IMR-90 (cell line): ENCODE measurements at regions not wholly inside any gene's neighbourhood (a gene's known extent, or its start where the extent isn't known, plus 50 kb on each side); places are given as distances from the start of the nearest gene placed in this dataset.

ENCODE experiments used
- ATAC-seq: fragments of 200-7000 bp; cut with Tn5 transposase; 2 replicates; pipeline ENCODE4 v1.9.1; 2020; ENCODE audit warnings: low read depth, mild to moderate bottlenecking, moderate library complexity
- BruUV-seq: library from RNA; stranded (reverse); fragments of 400-500 nt; replicated peaks from 2 replicates; lab custom pipeline; 2021; lab: Mats Ljungman, UMichigan
- CTCF ChIA-PET: fragments of 300-600 bp; formaldehyde crosslinking; extraction: SDS; loops from one replicate; lab custom pipeline; 2021; ENCODE audit warnings: antibody characterized with exemption; lab: Yijun Ruan, JAX
- POLR2A ChIA-PET: fragments of 300-600 bp; sonication (Branson Sonifier 250); formaldehyde crosslinking; loops from one replicate; lab custom pipeline; 2022; ENCODE audit warnings: antibody characterized with exemption; ENCODE audit not compliant: unreplicated experiment; lab: Charles Lee
- DNase-seq: peaks from one replicate; pipeline ENCODE4 v3.0.0; 2013
- H2AFZ ChIP-seq: replicated peaks from 2 replicates; pipeline ENCODE3; 2013; ENCODE audit warnings: low read length, mild to moderate bottlenecking; ENCODE audit not compliant: poor library complexity
- H2AK5ac ChIP-seq: 2 replicates; pipeline ENCODE4 v1.6.1; 2013; ENCODE audit warnings: low read depth, low read length, inconsistent platforms
- H2AK9ac ChIP-seq: replicated peaks from 2 replicates; pipeline ENCODE3; 2013; ENCODE audit warnings: mild to moderate bottlenecking, low read depth, low read length, moderate library complexity; ENCODE audit not compliant: poor library complexity
- H2BK120ac ChIP-seq: 2 replicates; pipeline ENCODE4 v1.6.1; 2013; ENCODE audit warnings: low read depth, low read length, inconsistent platforms
- H2BK15ac ChIP-seq: 3 replicates; pipeline ENCODE4 v1.6.1; 2013; ENCODE audit warnings: low read depth, low read length, inconsistent platforms
- H2BK20ac ChIP-seq: 2 replicates; pipeline ENCODE4 v1.6.1; 2013; ENCODE audit warnings: low read depth, mild to moderate bottlenecking, inconsistent platforms, low read length, moderate library complexity
- H2BK5ac ChIP-seq: 2 replicates; pipeline ENCODE4 v1.6.1; 2013; ENCODE audit warnings: mild to moderate bottlenecking, low read depth, low read length, inconsistent platforms; ENCODE audit not compliant: poor library complexity, severe bottlenecking
- H3K14ac ChIP-seq: replicated peaks from 2 replicates; pipeline ENCODE4 v1.6.1; 2013; ENCODE audit warnings: low read depth, low read length, inconsistent platforms
- H3K18ac ChIP-seq: 2 replicates; pipeline ENCODE4 v1.6.1; 2013; ENCODE audit warnings: low read depth, low read length, control low read depth
- H3K23ac ChIP-seq: 2 replicates; pipeline ENCODE4 v1.6.1; 2013; ENCODE audit warnings: low read depth, low read length, inconsistent platforms
- H3K27ac ChIP-seq: 2 replicates; pipeline ENCODE4 v1.5.1; 2013; ENCODE audit warnings: mild to moderate bottlenecking, control low read depth, low read length; ENCODE audit not compliant: insufficient read depth
- H3K27me3 ChIP-seq: 2 replicates; pipeline ENCODE4 v1.6.1; 2013; ENCODE audit warnings: low read length; ENCODE audit not compliant: control insufficient read depth, insufficient read depth
- H3K36me3 ChIP-seq: 2 replicates; pipeline ENCODE4 v1.6.1; 2013; ENCODE audit warnings: low read length, mixed read lengths; ENCODE audit not compliant: control insufficient read depth, insufficient read depth
- H3K4ac ChIP-seq: 2 replicates; pipeline ENCODE4 v1.6.1; 2013; ENCODE audit warnings: low read depth, low read length, inconsistent platforms
- H3K4me1 ChIP-seq: 2 replicates; pipeline ENCODE4 v1.6.1; 2013; ENCODE audit warnings: low read length, mixed read lengths; ENCODE audit not compliant: control insufficient read depth, insufficient read depth
- H3K4me2 ChIP-seq: 2 replicates; pipeline ENCODE4 v1.6.1; 2013; ENCODE audit warnings: low read depth, mild to moderate bottlenecking, control low read depth, low read length, moderate library complexity
- H3K4me3 ChIP-seq: 2 replicates; pipeline ENCODE4 v1.5.1; 2013; ENCODE audit warnings: low read depth, mild to moderate bottlenecking, control low read depth, low read length, moderate library complexity; ENCODE audit not compliant: insufficient read depth
- H3K56ac ChIP-seq: 2 replicates; pipeline ENCODE4 v1.6.1; 2013; ENCODE audit warnings: low read length, inconsistent platforms; ENCODE audit not compliant: insufficient read depth; ENCODE audit errors: extremely low read depth
- H3K79me1 ChIP-seq, 2 experiments: 2 replicates each; pipeline ENCODE4 v1.6.1; 2013; ENCODE audit warnings: low read length in 2 of 2, inconsistent platforms in 1 of 2, low read depth in 1 of 2
- H3K9ac ChIP-seq: 2 replicates; pipeline ENCODE4 v1.6.1; 2013; ENCODE audit warnings: low read depth, low read length, control low read depth
- H3K9me1 ChIP-seq: 2 replicates; pipeline ENCODE4 v1.6.1; 2013; ENCODE audit warnings: low read length, inconsistent platforms; ENCODE audit not compliant: insufficient read depth
- H3K9me3 ChIP-seq: 2 replicates; pipeline ENCODE4 v1.6.1; 2013; ENCODE audit warnings: low read length; ENCODE audit not compliant: control insufficient read depth, insufficient read depth
- H4K20me1 ChIP-seq: 2 replicates; pipeline ENCODE4 v1.6.1; 2013; ENCODE audit warnings: low read length, inconsistent platforms; ENCODE audit not compliant: insufficient read depth
- H4K5ac ChIP-seq: 2 replicates; pipeline ENCODE4 v1.6.1; 2013; ENCODE audit warnings: mild to moderate bottlenecking, low read depth, low read length, control low read depth
- H4K8ac ChIP-seq, 2 experiments: 2 replicates each; pipeline ENCODE4 v1.6.1; 2013; ENCODE audit warnings: low read depth in 2 of 2, low read length in 2 of 2, control low read depth in 1 of 2, inconsistent platforms in 1 of 2
- H4K91ac ChIP-seq: 2 replicates; pipeline ENCODE4 v1.6.1; 2013; ENCODE audit warnings: low read depth, low read length, inconsistent platforms; ENCODE audit not compliant: insufficient read depth
- MAFK ChIP-seq: IDR thresholded peaks from 2 replicates; pipeline ENCODE4 v1.6.1; 2012; ENCODE audit warnings: low read depth, low read length, improper control_type of control experiment
- RAD21 ChIP-seq: IDR thresholded peaks from 2 replicates; pipeline ENCODE4 v1.6.1; 2012; ENCODE audit warnings: low read length, improper control_type of control experiment
- WGBS, 2 experiments: methylation state at CpG; one replicate each; pipeline versions ENCODE4 v1.1.5 to v1.1.7; 2013; ENCODE audit warnings: missing lambda C conversion rate in 2 of 2; ENCODE audit not compliant: insufficient read length in 1 of 2; ENCODE audit errors: extremely low coverage in 2 of 2; 5-methylcytosine and 5-hydroxymethylcytosine counted together
- dilution Hi-C: fragments of 300-500 bp; cut with HindIII; formaldehyde crosslinking; loops from one replicate; pipeline ENCODE4 v1.14.3; 2018; ENCODE audit warnings: low sequenced_read_pairs; ENCODE audit not compliant: unreplicated experiment
- in situ Hi-C: fragments of 300-500 bp; cut with MboI; formaldehyde crosslinking; loops from 3 replicates; pipeline ENCODE4 v1.14.3; 2019; ENCODE audit warnings: low sequenced_read_pairs, inconsistent platforms, mixed read lengths
- intact Hi-C: fragments of 100-400 bp; cut with micrococcal nuclease; formaldehyde crosslinking; loops from 2 replicates; pipeline ENCODE4 v1.10.0; 2022

GRCh38 chr5:124173386-124173785 is 573.1 kb downstream of the ZNF608 start:
- in situ Hi-C loops: no loop called here
- H3K36me3 ChIP-seq: no peaks in the 10 kb centered on the region
- TF ChIP-seq MAFK (peak; percentile 79), RAD21 (no peak)
- DNase-seq (no peak), ATAC-seq (no peak)
- H3K4ac ChIP-seq: no peak overlapping the region
- no peak overlapping the region for H3K18ac ChIP-seq
- no peak overlapping the region for H4K5ac ChIP-seq
- no peak overlapping the region for H2BK120ac ChIP-seq
- H4K91ac ChIP-seq: no peak overlapping the region
- no peak overlapping the region for H3K4me2 ChIP-seq
- no CpG with 5 or more reads among the region's 1 CpG for WGBS, 2 experiments
- H2AFZ ChIP-seq: no peak overlapping the region
- H3K14ac ChIP-seq: no peak overlapping the region
- CTCF ChIA-PET: interaction anchor here (1.4 kb wide), 1 partner anchor 8 kb away, joined by 3 read pairs; no protein-coding TSS in a partner anchor
- no peak overlapping the region for H2BK20ac ChIP-seq
- peaks cover 2% of the 10 kb centered on the region; the same call in 1 of the 2 replicates for H3K9me3 ChIP-seq
- H3K27me3 ChIP-seq: no peaks in the 10 kb centered on the region
- H3K9me1 ChIP-seq: no peaks in the 10 kb centered on the region
- intact Hi-C loops: no loop called here
- H2AK5ac ChIP-seq: no peak overlapping the region
- no peak overlapping the region for H2AK9ac ChIP-seq
- no peak overlapping the region for H2BK15ac ChIP-seq
- no peak overlapping the region for H3K9ac ChIP-seq
- H3K79me1 ChIP-seq: no peaks in the 10 kb centered on the region
- no peak overlapping the region for H3K27ac ChIP-seq
- dilution Hi-C loops: no loop called here
- H3K4me1 ChIP-seq: no peaks in the 10 kb centered on the region
- no peak overlapping the region for H2BK5ac ChIP-seq
- BruUV-seq: no TSS peak
- no peak overlapping the region for H4K8ac ChIP-seq
- POLR2A ChIA-PET: no interaction called here
- no peak overlapping the region for H3K56ac ChIP-seq
- H4K20me1 ChIP-seq: no peaks in the 10 kb centered on the region
- no peak overlapping the region for H3K4me3 ChIP-seq
- H3K23ac ChIP-seq: no peak overlapping the region
